SK-N-SH (cell line): ENCODE measurements at regions not wholly inside any gene's neighbourhood (a gene's known extent, or its start where the extent isn't known, plus 50 kb on each side); places are given as distances from the start of the nearest gene placed in this dataset.

Source experiments
- EZH2phosphoT487 ChIP-seq: fragments of 200-600 bp; sonication (generic); IDR thresholded peaks from 2 replicates; pipeline ENCODE4 v1.6.1; 2017; ENCODE audit warnings: low read depth, mixed run types, mild to moderate bottlenecking, antibody characterized with exemption, moderate library complexity, borderline replicate concordance
- FOSL2 ChIP-seq: IDR thresholded peaks from 2 replicates; pipeline ENCODE4 v1.4.0; 2012; ENCODE audit warnings: low read depth, mild to moderate bottlenecking, moderate library complexity, borderline replicate concordance
- NRF1 ChIP-seq: IDR thresholded peaks from 2 replicates; pipeline ENCODE4 v1.6.1; 2012; ENCODE audit warnings: low read depth, mild to moderate bottlenecking, low read length
- POLR2AphosphoS5 ChIP-seq: IDR thresholded peaks from 2 replicates; pipeline ENCODE4 v1.6.1; 2012; ENCODE audit warnings: low read depth, low read length
- TF ChIP-seq, protein P1 (sequence below): fragments of 200-600 bp; sonication (generic); IDR thresholded peaks from 2 replicates; pipeline ENCODE4 v1.6.1; 2017; ENCODE audit warnings: antibody characterized with exemption, mild to moderate bottlenecking, moderate library complexity
- TF ChIP-seq, protein P2 (sequence below): IDR thresholded peaks from 2 replicates; pipeline ENCODE4 v1.6.1; 2012; ENCODE audit warnings: mild to moderate bottlenecking, low read depth, low read length, moderate library complexity
- TF ChIP-seq, protein P3 (sequence below): IDR thresholded peaks from 2 replicates; pipeline ENCODE4 v1.4.0; 2012; ENCODE audit warnings: low read depth

DNA sequence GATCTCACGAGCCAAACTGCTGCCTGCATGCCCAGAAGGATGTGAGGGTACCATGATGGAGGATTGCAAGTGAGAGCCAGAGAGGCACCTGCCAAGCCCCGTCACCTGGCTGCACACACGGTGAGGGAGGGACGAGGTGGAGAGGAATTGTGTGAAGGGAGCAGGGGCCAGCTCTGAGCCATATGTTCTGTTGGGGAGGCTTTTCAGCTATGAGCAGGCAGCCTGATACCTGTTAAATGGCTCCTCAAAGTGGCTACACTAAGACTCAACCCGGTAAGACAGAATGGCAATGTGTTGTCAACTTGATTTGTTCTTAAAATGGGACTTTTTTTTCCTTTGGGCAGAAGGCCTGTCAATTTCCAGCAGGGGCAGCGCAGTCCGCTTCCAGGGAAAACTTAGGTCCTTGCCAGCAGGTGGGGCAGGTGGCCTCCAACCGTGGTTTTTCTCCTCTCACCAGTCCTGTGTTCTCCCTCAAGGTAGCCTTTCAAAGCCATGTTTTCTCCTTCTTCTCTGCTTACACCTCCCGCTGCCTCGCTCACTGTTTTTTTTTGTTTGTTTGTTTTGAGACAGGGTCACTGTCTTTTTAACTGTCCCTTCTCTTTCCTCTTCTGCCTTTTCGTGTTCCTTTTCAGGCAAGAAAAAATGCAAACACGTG lies 57.7 kb upstream of the ZNRF2 start:
- TF ChIP-seq, protein P1, sequence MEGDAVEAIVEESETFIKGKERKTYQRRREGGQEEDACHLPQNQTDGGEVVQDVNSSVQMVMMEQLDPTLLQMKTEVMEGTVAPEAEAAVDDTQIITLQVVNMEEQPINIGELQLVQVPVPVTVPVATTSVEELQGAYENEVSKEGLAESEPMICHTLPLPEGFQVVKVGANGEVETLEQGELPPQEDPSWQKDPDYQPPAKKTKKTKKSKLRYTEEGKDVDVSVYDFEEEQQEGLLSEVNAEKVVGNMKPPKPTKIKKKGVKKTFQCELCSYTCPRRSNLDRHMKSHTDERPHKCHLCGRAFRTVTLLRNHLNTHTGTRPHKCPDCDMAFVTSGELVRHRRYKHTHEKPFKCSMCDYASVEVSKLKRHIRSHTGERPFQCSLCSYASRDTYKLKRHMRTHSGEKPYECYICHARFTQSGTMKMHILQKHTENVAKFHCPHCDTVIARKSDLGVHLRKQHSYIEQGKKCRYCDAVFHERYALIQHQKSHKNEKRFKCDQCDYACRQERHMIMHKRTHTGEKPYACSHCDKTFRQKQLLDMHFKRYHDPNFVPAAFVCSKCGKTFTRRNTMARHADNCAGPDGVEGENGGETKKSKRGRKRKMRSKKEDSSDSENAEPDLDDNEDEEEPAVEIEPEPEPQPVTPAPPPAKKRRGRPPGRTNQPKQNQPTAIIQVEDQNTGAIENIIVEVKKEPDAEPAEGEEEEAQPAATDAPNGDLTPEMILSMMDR: peak; percentile 45
- TF ChIP-seq, protein P2, sequence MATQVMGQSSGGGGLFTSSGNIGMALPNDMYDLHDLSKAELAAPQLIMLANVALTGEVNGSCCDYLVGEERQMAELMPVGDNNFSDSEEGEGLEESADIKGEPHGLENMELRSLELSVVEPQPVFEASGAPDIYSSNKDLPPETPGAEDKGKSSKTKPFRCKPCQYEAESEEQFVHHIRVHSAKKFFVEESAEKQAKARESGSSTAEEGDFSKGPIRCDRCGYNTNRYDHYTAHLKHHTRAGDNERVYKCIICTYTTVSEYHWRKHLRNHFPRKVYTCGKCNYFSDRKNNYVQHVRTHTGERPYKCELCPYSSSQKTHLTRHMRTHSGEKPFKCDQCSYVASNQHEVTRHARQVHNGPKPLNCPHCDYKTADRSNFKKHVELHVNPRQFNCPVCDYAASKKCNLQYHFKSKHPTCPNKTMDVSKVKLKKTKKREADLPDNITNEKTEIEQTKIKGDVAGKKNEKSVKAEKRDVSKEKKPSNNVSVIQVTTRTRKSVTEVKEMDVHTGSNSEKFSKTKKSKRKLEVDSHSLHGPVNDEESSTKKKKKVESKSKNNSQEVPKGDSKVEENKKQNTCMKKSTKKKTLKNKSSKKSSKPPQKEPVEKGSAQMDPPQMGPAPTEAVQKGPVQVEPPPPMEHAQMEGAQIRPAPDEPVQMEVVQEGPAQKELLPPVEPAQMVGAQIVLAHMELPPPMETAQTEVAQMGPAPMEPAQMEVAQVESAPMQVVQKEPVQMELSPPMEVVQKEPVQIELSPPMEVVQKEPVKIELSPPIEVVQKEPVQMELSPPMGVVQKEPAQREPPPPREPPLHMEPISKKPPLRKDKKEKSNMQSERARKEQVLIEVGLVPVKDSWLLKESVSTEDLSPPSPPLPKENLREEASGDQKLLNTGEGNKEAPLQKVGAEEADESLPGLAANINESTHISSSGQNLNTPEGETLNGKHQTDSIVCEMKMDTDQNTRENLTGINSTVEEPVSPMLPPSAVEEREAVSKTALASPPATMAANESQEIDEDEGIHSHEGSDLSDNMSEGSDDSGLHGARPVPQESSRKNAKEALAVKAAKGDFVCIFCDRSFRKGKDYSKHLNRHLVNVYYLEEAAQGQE: no peak
- TF ChIP-seq, protein P3, sequence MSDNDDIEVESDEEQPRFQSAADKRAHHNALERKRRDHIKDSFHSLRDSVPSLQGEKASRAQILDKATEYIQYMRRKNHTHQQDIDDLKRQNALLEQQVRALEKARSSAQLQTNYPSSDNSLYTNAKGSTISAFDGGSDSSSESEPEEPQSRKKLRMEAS: no peak
- TF ChIP-seq NRF1: no peak
- no peak for TF ChIP-seq FOSL2
- TF ChIP-seq EZH2phosphoT487: no peak
- TF ChIP-seq POLR2AphosphoS5: no peak
